Ascending aorta (tissue), 2 donors: ENCODE measurements at regions not wholly inside any gene's neighbourhood (a gene's known extent, or its start where the extent isn't known, plus 50 kb on each side); places are given as distances from the start of the nearest gene placed in this dataset.

Experiments
- DNase-seq, 2 donors: peaks; one replicate each; pipeline ENCODE4 v3.0.0-alpha.2; 2019; ENCODE audit warnings: low spot score in 2 of 2
- H3K27ac ChIP-seq, 2 donors: fragments of 200-600 bp; sonication (generic); one replicate each; pipeline ENCODE4 v1.5.1; 2016 to 2017; ENCODE audit warnings: mild to moderate bottlenecking in 1 of 2
- H3K27me3 ChIP-seq: fragments of 200-600 bp; sonication (generic); one replicate; pipeline ENCODE4 v1.5.1; 2017
- H3K36me3 ChIP-seq, 2 donors: fragments of 200-600 bp; sonication (generic); one replicate each; pipeline ENCODE4 v1.5.1; 2016
- H3K4me1 ChIP-seq, 2 donors: fragments of 200-600 bp; sonication (generic); one replicate each; pipeline ENCODE4 v1.5.1; 2016 to 2017; ENCODE audit warnings: mild to moderate bottlenecking in 1 of 2
- H3K4me3 ChIP-seq, 2 donors: fragments of 200-600 bp; sonication (generic); one replicate each; pipeline ENCODE4 v1.5.1; 2016 to 2017; ENCODE audit warnings: mild to moderate bottlenecking in 1 of 2
- H3K9me3 ChIP-seq, 2 donors: fragments of 200-600 bp; sonication (generic); one replicate each; pipeline ENCODE4 v1.5.1; 2016
- intact Hi-C: fragments of 100-400 bp; cut with DNase I; formaldehyde crosslinking; loops from one replicate; pipeline ENCODE4 v1.15.1; 2023
- TF ChIP-seq, protein P1 (sequence below), 3 experiments: fragments of 200-600 bp in 2 of 3; fragments of 450-650 bp in 1 of 3; sonication (generic) in 2 of 3; IDR thresholded peaks; one replicate each; pipeline ENCODE4 v1.5.1; 2016 to 2019; ENCODE audit warnings: antibody characterized with exemption in 3 of 3, mild to moderate bottlenecking in 1 of 3, moderate library complexity in 1 of 3

- Histone ChIP-seq H3K9me3 (no peaks in the 10 kb centered on the region), H3K4me3 (no peak overlapping the region), H3K36me3 (no peaks in the 10 kb centered on the region), H3K27me3 (no peaks in the 10 kb centered on the region), H3K27ac (no peak overlapping the region), H3K4me1 (no peaks in the 10 kb centered on the region)
- intact Hi-C loops: no loop called here
- no peak for DNase-seq
- TF ChIP-seq, protein P1, sequence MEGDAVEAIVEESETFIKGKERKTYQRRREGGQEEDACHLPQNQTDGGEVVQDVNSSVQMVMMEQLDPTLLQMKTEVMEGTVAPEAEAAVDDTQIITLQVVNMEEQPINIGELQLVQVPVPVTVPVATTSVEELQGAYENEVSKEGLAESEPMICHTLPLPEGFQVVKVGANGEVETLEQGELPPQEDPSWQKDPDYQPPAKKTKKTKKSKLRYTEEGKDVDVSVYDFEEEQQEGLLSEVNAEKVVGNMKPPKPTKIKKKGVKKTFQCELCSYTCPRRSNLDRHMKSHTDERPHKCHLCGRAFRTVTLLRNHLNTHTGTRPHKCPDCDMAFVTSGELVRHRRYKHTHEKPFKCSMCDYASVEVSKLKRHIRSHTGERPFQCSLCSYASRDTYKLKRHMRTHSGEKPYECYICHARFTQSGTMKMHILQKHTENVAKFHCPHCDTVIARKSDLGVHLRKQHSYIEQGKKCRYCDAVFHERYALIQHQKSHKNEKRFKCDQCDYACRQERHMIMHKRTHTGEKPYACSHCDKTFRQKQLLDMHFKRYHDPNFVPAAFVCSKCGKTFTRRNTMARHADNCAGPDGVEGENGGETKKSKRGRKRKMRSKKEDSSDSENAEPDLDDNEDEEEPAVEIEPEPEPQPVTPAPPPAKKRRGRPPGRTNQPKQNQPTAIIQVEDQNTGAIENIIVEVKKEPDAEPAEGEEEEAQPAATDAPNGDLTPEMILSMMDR (IDR thresholded peaks at IDR 0.05): no peak
These were observed 210.4 kb upstream of the ELAC2 start for GRCh38 chr17:13228225-13228624.

DNA sequence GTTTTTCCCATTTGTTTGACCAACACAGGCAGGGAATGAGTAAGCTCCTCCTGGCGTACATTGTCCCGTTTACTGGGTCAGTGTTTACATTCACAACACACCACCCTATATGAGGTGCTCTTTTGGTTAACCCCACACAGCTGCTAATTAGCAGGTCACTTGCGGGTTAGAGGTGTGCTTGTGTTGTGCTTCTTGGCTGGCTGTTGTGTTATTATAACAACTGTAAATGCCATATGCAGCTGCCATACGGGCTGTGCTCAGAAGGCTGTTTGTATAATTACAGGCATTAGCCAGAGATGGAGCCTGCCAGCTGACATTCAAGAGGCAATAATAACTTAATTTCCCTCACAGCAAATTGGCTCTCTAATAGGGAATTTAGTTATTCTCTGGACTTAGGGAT is 205.1 kb upstream of the ELAC2 start:
- Histone ChIP-seq H3K9me3 (no peaks in the 10 kb centered on the region), H3K27ac (no peak overlapping the region), H3K36me3 (no peaks in the 10 kb centered on the region), H3K27me3 (no peaks in the 10 kb centered on the region), H3K4me1 (no peaks in the 10 kb centered on the region), H3K4me3 (no peak overlapping the region)
- no peak for DNase-seq
- intact Hi-C loops: no loop called here
- TF ChIP-seq, protein P1 (IDR thresholded peaks at IDR 0.05): no peak

GRCh38 chr17:13212860-13213259 is 195.0 kb upstream of the ELAC2 start:
- Histone ChIP-seq H3K36me3 (no peaks in the 10 kb centered on the region), H3K4me3 (no peak overlapping the region), H3K27me3 (no peaks in the 10 kb centered on the region), H3K9me3 (peaks cover 0 to 12% of the 10 kb centered on the region in 2 donors), H3K4me1 (no peaks in the 10 kb centered on the region), H3K27ac (no peak overlapping the region)
- DNase-seq: no peak
- TF ChIP-seq, protein P1 (IDR thresholded peaks at IDR 0.05): no peak
- intact Hi-C loops: no loop called here

- Histone ChIP-seq H3K9me3 (peaks cover 0 to 12% of the 10 kb centered on the region in 2 donors), H3K4me3 (no peak overlapping the region), H3K27me3 (no peaks in the 10 kb centered on the region), H3K27ac (no peak overlapping the region), H3K36me3 (no peaks in the 10 kb centered on the region), H3K4me1 (no peaks in the 10 kb centered on the region)
- TF ChIP-seq, protein P1 (IDR thresholded peaks at IDR 0.05): no peak
- DNase-seq: no peak
- intact Hi-C loops: no loop called here
These were observed 191.3 kb upstream of the ELAC2 start for GRCh38 chr17:13209081-13209480.

GRCh38 chr17:13204607-13205237 is 186.9 kb upstream of the ELAC2 start:
- DNase-seq: no peak
- TF ChIP-seq, protein P1 (IDR thresholded peaks at IDR 0.05): no peak
- intact Hi-C loops: no loop called here
- Histone ChIP-seq H3K4me3 (no peak overlapping the region), H3K4me1 (no peaks in the 10 kb centered on the region), H3K9me3 (peaks cover 0 to 4% of the 10 kb centered on the region in 2 donors), H3K27ac (no peak overlapping the region), H3K36me3 (no peaks in the 10 kb centered on the region), H3K27me3 (no peaks in the 10 kb centered on the region)

DNA sequence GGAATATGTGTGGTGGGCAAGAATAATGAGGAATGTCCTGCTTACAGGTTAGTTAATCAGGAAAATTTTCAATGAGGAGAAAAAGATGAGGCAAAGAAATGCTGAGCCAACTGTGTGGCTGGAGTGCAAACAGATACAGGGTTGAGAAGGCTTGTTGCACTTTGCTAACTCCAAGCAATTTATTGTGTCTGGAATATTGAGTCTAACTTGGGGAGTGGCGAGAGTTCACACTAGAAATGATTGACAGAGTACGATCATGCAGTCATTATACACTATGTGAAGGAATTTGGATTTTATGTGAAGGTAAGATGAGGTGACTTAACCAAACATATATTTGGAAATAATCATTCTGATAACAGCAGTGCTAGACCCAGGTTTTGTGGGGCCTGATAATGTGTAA is 185.0 kb upstream of the ELAC2 start:
- intact Hi-C loops: no loop called here
- H3K4me1 ChIP-seq: no peaks in the 10 kb centered on the region
- no peaks in the 10 kb centered on the region for H3K27me3 ChIP-seq
- H3K4me3 ChIP-seq: no peak overlapping the region
- no peaks in the 10 kb centered on the region for H3K9me3 ChIP-seq
- no peak overlapping the region for H3K27ac ChIP-seq
- TF ChIP-seq, protein P1 (IDR thresholded peaks at IDR 0.05): no peak
- DNase-seq: no peak
- no peaks in the 10 kb centered on the region for H3K36me3 ChIP-seq
